ENCODE measurements at regions not wholly inside any gene's neighbourhood (a gene's known extent, or its start where the extent isn't known, plus 50 kb on each side); places are given as distances from the start of the nearest gene placed in this dataset.

GRCh38 chr13:103436057-103436654, 369.9 kb upstream of the SLC10A2 start:
- no peak for TF ChIP-seq EZH2 (IDR thresholded peaks at IDR 0.05)
- TF ChIP-seq FOXP2 (optimal IDR thresholded peaks at IDR 0.05; ENCODE audit: control extremely low read depth, extremely low read length, insufficient read depth): no peak
- TF ChIP-seq POLR2AphosphoS5 (IDR thresholded peaks at IDR 0.05; ENCODE audit: borderline replicate concordance, low read depth, low read length): no peak

All from SK-N-MC (cell line).